Endodermal cell (in vitro differentiated cells): ENCODE measurements at regions not wholly inside any gene's neighbourhood (a gene's known extent, or its start where the extent isn't known, plus 50 kb on each side); places are given as distances from the start of the nearest gene placed in this dataset.
A peak's percentile ranks its signal among the peaks of the same experiment; 100 is the strongest.
"Not testable (repeated sequence)": the region's sequence is repeated elsewhere in the genome, so short reads cannot be mapped to it uniquely, and the experiment has no call there.

Experiments used
- DNase-seq: peaks from one replicate; pipeline ENCODE4 v3.0.0-alpha.2; 2017
- H3K27ac ChIP-seq: 2 replicates; pipeline ENCODE4 v1.5.1; 2013; ENCODE audit warnings: mild to moderate bottlenecking, low read depth, low read length, moderate library complexity
- H3K27me3 ChIP-seq: 2 replicates; pipeline ENCODE4 v1.6.1; 2013; ENCODE audit warnings: mild to moderate bottlenecking, low read length, moderate library complexity; ENCODE audit not compliant: insufficient read depth, control insufficient read depth, poor library complexity, severe bottlenecking
- H3K36me3 ChIP-seq: 2 replicates; pipeline ENCODE4 v1.7.0; 2013; ENCODE audit warnings: mild to moderate bottlenecking, low read length, moderate library complexity; ENCODE audit not compliant: control insufficient read depth, insufficient read depth
- H3K4me1 ChIP-seq: one replicate; pipeline ENCODE4 v1.7.0; 2013; ENCODE audit warnings: low read length; ENCODE audit not compliant: control insufficient read depth, insufficient read depth
- H3K4me3 ChIP-seq: 2 replicates; pipeline ENCODE4 v1.5.1; 2013; ENCODE audit warnings: mild to moderate bottlenecking, low read length, moderate library complexity
- H3K9ac ChIP-seq: 2 replicates; pipeline ENCODE4 v1.6.1; 2013; ENCODE audit warnings: mild to moderate bottlenecking, low read length, moderate library complexity; ENCODE audit not compliant: poor library complexity, severe bottlenecking; ENCODE audit errors: extremely low read depth
- H3K9me3 ChIP-seq: 2 replicates; pipeline ENCODE4 v1.6.1; 2013; ENCODE audit warnings: mild to moderate bottlenecking, low read length, moderate library complexity; ENCODE audit not compliant: control insufficient read depth
- H3K27ac Mint-ChIP-seq: 2 replicates; pipeline ENCODE4 v1.8.0; 2020; ENCODE audit warnings: mixed read lengths
- H3K27me3 Mint-ChIP-seq: 2 replicates; pipeline ENCODE4 v1.8.0; 2021; ENCODE audit warnings: mild to moderate bottlenecking, mixed read lengths; ENCODE audit not compliant: insufficient read depth
- H3K36me3 Mint-ChIP-seq: 2 replicates; pipeline ENCODE4 v1.8.0; 2020; ENCODE audit warnings: low read depth, mixed read lengths
- H3K4me1 Mint-ChIP-seq: 2 replicates; pipeline ENCODE4 v1.8.0; 2020; ENCODE audit warnings: mixed read lengths
- H3K4me3 Mint-ChIP-seq: 2 replicates; pipeline ENCODE4 v1.8.0; 2020; ENCODE audit warnings: mild to moderate bottlenecking, moderate library complexity, mixed read lengths
- H3K9me3 Mint-ChIP-seq: 2 replicates; pipeline ENCODE4 v1.8.0; 2020; ENCODE audit warnings: mild to moderate bottlenecking, mixed read lengths
- WGBS, 2 experiments: methylation state at CpG; one replicate each; pipeline versions ENCODE4 v1.1.5 to v1.1.7; 2013; ENCODE audit warnings: missing lambda C conversion rate in 2 of 2, mixed read lengths in 1 of 2; ENCODE audit not compliant: insufficient coverage in 1 of 2, insufficient read length in 1 of 2; 5-methylcytosine and 5-hydroxymethylcytosine counted together

GRCh38 chr16:29190553-29191431 lies 205.9 kb downstream of the LAT start:
- H3K27me3 Mint-ChIP-seq, H3K27ac ChIP-seq: not testable (repeated sequence)
- 86% methylated on average over 9 of the region's 19 CpGs; no CpG with 5 or more reads in 1 of the 2 experiments for WGBS, 2 experiments

GRCh38 chr16:29188806-29189205 lies 204.0 kb downstream of the LAT start:
- not testable (repeated sequence) for H3K36me3 Mint-ChIP-seq, H3K9me3 Mint-ChIP-seq, H3K36me3 ChIP-seq, H3K4me1 ChIP-seq, H3K27ac Mint-ChIP-seq, H3K27ac ChIP-seq, H3K27me3 Mint-ChIP-seq, H3K4me3 ChIP-seq, H3K27me3 ChIP-seq, H3K4me1 Mint-ChIP-seq, H3K4me3 Mint-ChIP-seq, H3K9ac ChIP-seq, H3K9me3 ChIP-seq
- peak; percentile 24 for DNase-seq
- 95 to 100% methylated on average over 5 to 9 of the region's 9 CpGs for WGBS, 2 experiments

More at GRCh38 chr16:29190553-29191431, 205.9 kb downstream of the LAT start:
- DNase-seq = peak; percentile 43
- H3K36me3 ChIP-seq, H3K27ac Mint-ChIP-seq, H3K4me3 ChIP-seq, H3K9ac ChIP-seq, H3K9me3 Mint-ChIP-seq, H3K9me3 ChIP-seq, H3K4me1 ChIP-seq, H3K4me3 Mint-ChIP-seq, H3K27me3 ChIP-seq, H3K4me1 Mint-ChIP-seq, H3K36me3 Mint-ChIP-seq: not testable (repeated sequence)

GRCh38 chr16:29186306-29187220 lies 201.7 kb downstream of the LAT start:
- not testable (repeated sequence) for H3K4me3 Mint-ChIP-seq, H3K27ac ChIP-seq

DNA sequence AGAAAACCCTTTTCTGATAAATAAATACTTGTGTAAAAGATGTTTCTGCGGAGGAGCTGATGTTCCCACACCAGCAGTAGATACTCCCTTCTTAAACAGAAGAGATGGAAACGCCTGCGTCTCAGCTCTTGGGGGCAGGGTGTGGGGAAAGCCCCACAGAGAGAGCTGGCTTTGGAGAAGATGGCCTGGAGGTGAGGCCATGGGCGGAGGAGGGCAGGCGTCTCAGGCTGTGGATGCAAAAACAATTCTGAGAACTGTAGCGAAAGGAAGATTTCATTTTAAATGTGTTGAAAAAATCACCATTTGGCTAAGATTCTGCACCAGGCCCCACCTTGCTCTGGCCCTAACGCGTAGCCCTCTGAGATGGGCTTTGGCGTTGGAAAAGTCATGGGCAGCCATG lies 201.0 kb downstream of the LAT start:
- 93 to 100% methylated on average over 3 to 6 of the region's 9 CpGs for WGBS, 2 experiments
- H3K27me3 ChIP-seq, H3K36me3 Mint-ChIP-seq, H3K9ac ChIP-seq, H3K27me3 Mint-ChIP-seq, H3K27ac ChIP-seq, H3K4me3 ChIP-seq, H3K4me3 Mint-ChIP-seq, H3K4me1 ChIP-seq, H3K27ac Mint-ChIP-seq, H3K4me1 Mint-ChIP-seq, H3K9me3 Mint-ChIP-seq, H3K9me3 ChIP-seq, H3K36me3 ChIP-seq: not testable (repeated sequence)
- DNase-seq = peak; percentile 25

More at GRCh38 chr16:29186306-29187220, 201.7 kb downstream of the LAT start:
- H3K4me1 Mint-ChIP-seq, H3K4me3 ChIP-seq, H3K27me3 Mint-ChIP-seq, H3K36me3 Mint-ChIP-seq, H3K27me3 ChIP-seq, H3K27ac Mint-ChIP-seq, H3K36me3 ChIP-seq, H3K9ac ChIP-seq, H3K4me1 ChIP-seq, H3K9me3 ChIP-seq, H3K9me3 Mint-ChIP-seq: not testable (repeated sequence)
- DNase-seq = peak; percentile 24
- 93 to 97% methylated on average over 15 to 35 of the region's 35 CpGs for WGBS, 2 experiments

GRCh38 chr16:29184738-29185438 lies 200.0 kb downstream of the LAT start:
- H3K9me3 Mint-ChIP-seq, H3K4me3 ChIP-seq, H3K9ac ChIP-seq, H3K27ac Mint-ChIP-seq, H3K36me3 ChIP-seq, H3K27me3 ChIP-seq, H3K9me3 ChIP-seq, H3K27ac ChIP-seq, H3K4me1 Mint-ChIP-seq, H3K36me3 Mint-ChIP-seq, H3K4me3 Mint-ChIP-seq, H3K4me1 ChIP-seq, H3K27me3 Mint-ChIP-seq: not testable (repeated sequence)
- 92 to 93% methylated on average over 16 to 40 of the region's 41 CpGs for WGBS, 2 experiments
- peak; percentile 26 for DNase-seq

DNA sequence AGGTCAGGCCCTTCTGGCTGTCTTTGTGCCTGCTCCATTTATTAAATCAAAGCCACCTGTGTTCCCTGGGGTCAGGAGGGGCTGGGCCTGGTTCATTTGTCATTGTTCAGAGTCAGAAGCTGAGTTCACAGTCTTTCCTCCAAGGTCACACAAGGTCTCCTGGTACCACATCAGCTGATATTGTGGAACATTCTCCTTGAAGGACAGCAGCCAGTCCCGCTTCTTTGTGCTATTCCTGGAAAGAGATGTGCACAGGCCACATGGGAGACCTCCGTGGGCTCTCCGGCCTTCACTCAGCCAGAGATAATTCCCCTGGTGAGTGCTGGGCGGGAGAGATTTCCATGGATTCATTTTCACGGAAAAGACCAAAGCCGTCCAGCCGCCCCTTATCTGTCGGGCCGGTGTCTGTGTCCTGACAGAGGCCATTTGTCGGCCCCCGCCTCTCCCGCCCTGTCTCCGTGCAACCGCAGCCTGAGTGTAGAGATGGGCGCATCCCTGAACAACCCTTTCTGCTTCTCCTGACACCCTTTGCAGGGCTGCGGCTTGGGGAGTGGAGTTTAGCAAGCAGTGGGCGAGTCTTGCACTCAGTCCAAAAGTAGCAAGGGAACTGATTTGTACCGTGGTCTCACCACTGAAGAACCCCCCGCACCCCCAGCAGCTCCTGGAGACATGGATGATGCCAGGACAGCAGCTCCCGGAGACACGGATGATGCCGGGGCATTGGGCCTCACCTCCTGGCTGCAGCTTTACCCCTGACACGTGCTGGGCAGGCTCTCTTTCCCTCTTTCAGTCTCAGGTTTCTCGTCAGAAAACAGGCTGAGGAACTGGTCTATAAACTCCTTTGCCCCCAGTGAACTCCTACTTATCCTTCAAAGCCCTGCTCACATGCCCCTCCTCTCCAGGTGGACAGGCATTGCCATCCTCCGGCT lies 198.4 kb downstream of the LAT start:
- H3K36me3 Mint-ChIP-seq, H3K4me1 ChIP-seq, H3K4me1 Mint-ChIP-seq, H3K9me3 ChIP-seq, H3K27ac ChIP-seq, H3K4me3 ChIP-seq, H3K9ac ChIP-seq, H3K36me3 ChIP-seq, H3K27me3 Mint-ChIP-seq, H3K27me3 ChIP-seq, H3K27ac Mint-ChIP-seq, H3K9me3 Mint-ChIP-seq, H3K4me3 Mint-ChIP-seq: not testable (repeated sequence)
- DNase-seq = peak; percentile 33
- 77 to 92% methylated on average over 3 to 25 of the region's 25 CpGs for WGBS, 2 experiments
